H1 (cell line): ENCODE measurements at regions not wholly inside any gene's neighbourhood (a gene's known extent, or its start where the extent isn't known, plus 50 kb on each side); places are given as distances from the start of the nearest gene placed in this dataset.

ENCODE experiments used
- CTCF ChIA-PET: fragments of 300-600 bp; sonication (Branson Sonifier 250); formaldehyde crosslinking; loops from one replicate; lab custom pipeline; 2021; ENCODE audit not compliant: partially characterized antibody; lab: Charles Lee
- POLR2A ChIA-PET: fragments of 300-600 bp; sonication (Branson Sonifier 250); formaldehyde crosslinking; loops from one replicate; lab custom pipeline; 2021; ENCODE audit warnings: inconsistent platforms; ENCODE audit not compliant: partially characterized antibody; lab: Charles Lee
- DNase-seq, 2 experiments: peaks; one replicate each; pipeline versions ENCODE4 v3.0.0 to v3.0.0-alpha.2; 2010 to 2022; ENCODE audit warnings: low spot score in 2 of 2, low read depth in 1 of 2, mixed read lengths in 1 of 2
- FAIRE-seq: peaks from 2 replicates; lab custom pipeline; 2011; peaks lifted over from hg19 to GRCh38; lab: Jason Lieb, UNC
- H2AFZ ChIP-seq: 2 replicates; pipeline ENCODE4 v1.8.1; 2012; ENCODE audit warnings: low read length, inconsistent platforms
- H2AK5ac ChIP-seq: 2 replicates; pipeline ENCODE4 v1.6.1; 2013; ENCODE audit warnings: low read depth, low read length
- H2BK120ac ChIP-seq: replicated peaks from 2 replicates; pipeline ENCODE3; 2013; ENCODE audit warnings: low read depth, low read length, inconsistent platforms
- H2BK12ac ChIP-seq: 2 replicates; pipeline ENCODE4 v1.6.1; 2013; ENCODE audit warnings: low read depth, low read length
- H2BK15ac ChIP-seq: 2 replicates; pipeline ENCODE4 v1.6.1; 2013; ENCODE audit warnings: low read length
- H2BK20ac ChIP-seq: 2 replicates; pipeline ENCODE4 v1.6.1; 2013; ENCODE audit warnings: low read length
- H2BK5ac ChIP-seq: 2 replicates; pipeline ENCODE4 v1.6.1; 2013; ENCODE audit warnings: low read depth, low read length
- H3K14ac ChIP-seq: 2 replicates; pipeline ENCODE4 v1.6.1; 2013; ENCODE audit warnings: inconsistent platforms; ENCODE audit not compliant: insufficient read length
- H3K18ac ChIP-seq: 2 replicates; pipeline ENCODE4 v1.6.1; 2013; ENCODE audit warnings: low read length; ENCODE audit errors: extremely low read depth
- H3K23ac ChIP-seq: 2 replicates; pipeline ENCODE4 v1.6.1; 2013; ENCODE audit warnings: inconsistent platforms; ENCODE audit not compliant: insufficient read length
- H3K23me2 ChIP-seq: 2 replicates; pipeline ENCODE4 v1.6.1; 2013; ENCODE audit warnings: low read depth, low read length
- H3K27ac ChIP-seq: 2 replicates; pipeline ENCODE4 v1.6.1; 2011; ENCODE audit warnings: low read depth, low read length, inconsistent platforms
- H3K27me3 ChIP-seq, 4 experiments: replicated peaks in 1 of 4; 1 replicate in 1 of 4; 2 replicates in 3 of 4; pipeline versions ENCODE4 v1.6.1 to v1.8.1; 2011 to 2013; ENCODE audit warnings: low read length in 3 of 4, mild to moderate bottlenecking in 3 of 4, inconsistent platforms in 2 of 4, mixed read lengths in 2 of 4, moderate library complexity in 1 of 4; ENCODE audit not compliant: control insufficient read depth in 3 of 4, insufficient read depth in 3 of 4; ENCODE audit errors: extremely low read depth in 1 of 4
- H3K36me3 ChIP-seq, 4 experiments: 2 replicates each; pipeline versions ENCODE4 v1.6.1 to v1.8.1; 2011 to 2013; ENCODE audit warnings: mild to moderate bottlenecking in 4 of 4, low read length in 3 of 4, moderate library complexity in 2 of 4, control low read depth in 1 of 4, inconsistent platforms in 1 of 4; ENCODE audit not compliant: insufficient read depth in 4 of 4, control insufficient read depth in 2 of 4
- H3K4ac ChIP-seq: replicated peaks from 2 replicates; pipeline ENCODE3; 2013; ENCODE audit warnings: low read length, low read depth, mixed read lengths, inconsistent platforms; ENCODE audit not compliant: insufficient read length
- H3K4me1 ChIP-seq, 4 experiments: replicated peaks in 1 of 4; 1 replicate in 1 of 4; 2 replicates in 3 of 4; pipeline versions ENCODE4 v1.6.1 to v1.8.1; 2011 to 2013; ENCODE audit warnings: low read length in 3 of 4, inconsistent platforms in 2 of 4, mixed read lengths in 1 of 4; ENCODE audit not compliant: insufficient read depth in 4 of 4, control insufficient read depth in 3 of 4
- H3K4me2 ChIP-seq, 2 experiments: 2 replicates each; pipeline versions ENCODE4 v1.6.1 to v1.8.1; 2011 to 2013; ENCODE audit warnings: low read depth in 2 of 2, low read length in 2 of 2, control low read depth in 1 of 2, inconsistent platforms in 1 of 2, mild to moderate bottlenecking in 1 of 2; ENCODE audit not compliant: insufficient read depth in 1 of 2
- H3K4me3 ChIP-seq, 4 experiments: fragments of 200-600, 300-600 bp in 1 of 4; sonication (generic), shearing (Covaris generic), sonication (Bioruptor Twin) in 1 of 4; 2 replicates each; pipeline versions ENCODE4 v1.5.1 to v1.8.1; 2011 to 2016; ENCODE audit warnings: low read length in 4 of 4, low read depth in 3 of 4, control low read depth in 2 of 4, inconsistent platforms in 2 of 4, mild to moderate bottlenecking in 2 of 4, mixed read lengths in 1 of 4, moderate library complexity in 1 of 4; ENCODE audit not compliant: insufficient read depth in 2 of 4; ENCODE audit errors: extremely low read depth in 1 of 4
- H3K56ac ChIP-seq: replicated peaks from 2 replicates; pipeline ENCODE3; 2013; ENCODE audit warnings: low read depth, mild to moderate bottlenecking, mixed read lengths, low read length, inconsistent platforms; ENCODE audit not compliant: insufficient read length
- H3K79me1 ChIP-seq: 2 replicates; pipeline ENCODE4 v1.6.1; 2013; ENCODE audit warnings: low read depth, low read length, control low read depth
- H3K79me2 ChIP-seq, 2 experiments: 2 replicates each; pipeline versions ENCODE4 v1.6.1 to v1.8.1; 2012 to 2013; ENCODE audit warnings: low read length in 2 of 2, mild to moderate bottlenecking in 2 of 2, inconsistent platforms in 1 of 2; ENCODE audit not compliant: insufficient read depth in 2 of 2, control insufficient read depth in 1 of 2
- H3K9ac ChIP-seq, 4 experiments: replicated peaks in 1 of 4; 1 replicate in 1 of 4; 2 replicates in 3 of 4; pipeline versions ENCODE4 v1.6.1 to v1.8.1; 2011 to 2013; ENCODE audit warnings: low read depth in 3 of 4, low read length in 3 of 4, control low read depth in 2 of 4, mild to moderate bottlenecking in 2 of 4, moderate library complexity in 2 of 4, inconsistent platforms in 1 of 4; ENCODE audit errors: extremely low read depth in 1 of 4
- H3K9me3 ChIP-seq, 2 experiments: 2 replicates each; pipeline versions ENCODE4 v1.6.1 to v1.8.1; 2012 to 2013; ENCODE audit warnings: mild to moderate bottlenecking in 2 of 2, moderate library complexity in 2 of 2, control low read depth in 1 of 2, inconsistent platforms in 1 of 2, low read depth in 1 of 2, low read length in 1 of 2, mixed read lengths in 1 of 2; ENCODE audit not compliant: insufficient read depth in 2 of 2
- H4K20me1 ChIP-seq, 2 experiments: replicated peaks in 1 of 2; 2 replicates each; pipeline versions ENCODE3 to v1.8.1; 2011 to 2013; ENCODE audit warnings: inconsistent platforms in 2 of 2, low read length in 2 of 2, mild to moderate bottlenecking in 1 of 2; ENCODE audit not compliant: insufficient read depth in 2 of 2, control insufficient read depth in 1 of 2
- H4K5ac ChIP-seq: 2 replicates; pipeline ENCODE4 v1.6.1; 2013; ENCODE audit warnings: low read length, low read depth, mixed read lengths, inconsistent platforms; ENCODE audit not compliant: insufficient read length
- H4K8ac ChIP-seq: 2 replicates; pipeline ENCODE4 v1.8.0; 2013; ENCODE audit warnings: mild to moderate bottlenecking, moderate library complexity, low read length, inconsistent platforms; ENCODE audit not compliant: insufficient read depth; ENCODE audit errors: extremely low read depth
- H4K91ac ChIP-seq: replicated peaks from 2 replicates; pipeline ENCODE3; 2013; ENCODE audit warnings: low read length, mixed read lengths, inconsistent platforms; ENCODE audit not compliant: insufficient read length
- GTF2F1 ChIP-seq: IDR thresholded peaks from 2 replicates; pipeline ENCODE4 v1.6.1; 2012; ENCODE audit warnings: low read depth, low read length, improper control_type of control experiment, borderline replicate concordance
- JUND ChIP-seq: IDR thresholded peaks from 2 replicates; pipeline ENCODE4 v1.6.1; 2011; ENCODE audit warnings: mild to moderate bottlenecking, improper control_type of control experiment, low read length
- POLR2AphosphoS5 ChIP-seq: IDR thresholded peaks from 2 replicates; pipeline ENCODE4 v1.6.1; 2011; ENCODE audit warnings: low read depth, low read length
- RAD21 ChIP-seq, 2 experiments: IDR thresholded peaks in 1 of 2; conservative IDR thresholded peaks in 1 of 2; 2 replicates each; pipeline ENCODE4 v1.6.1; 2011; ENCODE audit warnings: low read depth in 2 of 2, low read length in 2 of 2, improper control_type of control experiment in 1 of 2, inconsistent platforms in 1 of 2, mild to moderate bottlenecking in 1 of 2, moderate library complexity in 1 of 2
- SAP30 ChIP-seq: fragments of 300-600 bp; sonication (generic); IDR thresholded peaks from 2 replicates; pipeline ENCODE4 v1.7.1; 2012; ENCODE audit warnings: low read length, moderate library complexity, mild to moderate bottlenecking, inconsistent platforms; ENCODE audit not compliant: insufficient read depth, insufficient replicate concordance
- TEAD4 ChIP-seq: IDR thresholded peaks from 2 replicates; pipeline ENCODE4 v1.6.1; 2012; ENCODE audit warnings: low read depth, low read length, inconsistent platforms, mixed read lengths
- WGBS, 2 experiments: shearing (Covaris generic) in 1 of 2; methylation state at CpG; one replicate each; pipeline versions ENCODE4 v1.1.6 to v1.1.7; 2013 to 2015; ENCODE audit warnings: low lambda C conversion rate in 2 of 2, mixed read lengths in 2 of 2, inconsistent platforms in 1 of 2, low coverage in 1 of 2, missing lambda C conversion rate in 1 of 2; ENCODE audit not compliant: insufficient replicate concordance in 2 of 2, insufficient coverage in 1 of 2, insufficient read length in 1 of 2; ENCODE audit errors: extremely low coverage in 1 of 2, missing lambda C conversion rate in 1 of 2; 5-methylcytosine and 5-hydroxymethylcytosine counted together
- TF ChIP-seq, protein P1 (sequence below): IDR thresholded peaks from 2 replicates; pipeline ENCODE4 v1.6.1; 2012; ENCODE audit warnings: inconsistent platforms

DNA sequence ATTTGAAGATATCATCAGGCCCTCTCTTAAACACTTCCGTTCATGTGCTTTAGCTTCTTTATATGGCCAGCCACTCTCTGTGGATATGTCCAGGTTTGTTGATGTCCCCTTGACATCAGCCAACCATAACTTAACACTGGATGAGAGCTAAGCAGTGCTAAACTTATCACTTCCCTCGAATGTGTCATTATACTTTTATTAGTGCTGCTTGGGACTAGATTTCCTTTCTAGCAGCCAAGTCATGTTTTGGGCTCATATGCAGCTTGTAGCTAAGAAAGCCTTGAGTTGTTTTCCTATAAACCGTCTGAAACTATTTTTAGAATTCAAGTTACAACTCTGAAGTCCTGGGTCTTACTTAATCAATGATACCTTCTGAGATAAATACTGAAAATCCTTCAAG lies 144.8 kb upstream of the TNP1 start:
- H2BK5ac ChIP-seq: no peak overlapping the region

More for the DNA sequence above, 144.8 kb upstream of the TNP1 start:
- ChIA-PET CTCF (interaction anchor here (1.0 kb wide), 1 partner anchor 395 kb away, joined by 3 read pairs; no protein-coding TSS in a partner anchor), POLR2A (no interaction called here)
- Histone ChIP-seq H3K4ac (no peak overlapping the region), H2AFZ (no peak overlapping the region), H2BK20ac (no peak overlapping the region), H4K8ac (no peak overlapping the region), H3K56ac (no peak overlapping the region), H3K4me1 (no peaks in the 10 kb centered on the region), H2BK15ac (no peak overlapping the region), H3K23ac (no peak overlapping the region), H3K79me1 (no peaks in the 10 kb centered on the region), H2BK120ac (no peak overlapping the region), H3K4me2 (no peak overlapping the region), H3K9ac (no peak overlapping the region), H3K14ac (no peak overlapping the region), H3K18ac (no peak overlapping the region), H3K23me2 (no peaks in the 10 kb centered on the region), H2AK5ac (no peak overlapping the region), H3K36me3 (no peaks in the 10 kb centered on the region), H4K5ac (no peak overlapping the region), H4K91ac (no peak overlapping the region), H3K79me2 (no peaks in the 10 kb centered on the region), H3K27ac (no peak overlapping the region), H3K27me3 (0 out of 7 replicates have a peak, but pooled peaks cover 0 to 2% (median 0%) of the 10 kb centered on the region in 4 experiments), H3K4me3 (no peak overlapping the region), H2BK12ac (no peak overlapping the region), H4K20me1 (no peaks in the 10 kb centered on the region), H3K9me3 (no peaks in the 10 kb centered on the region)
- FAIRE-seq (no peak), DNase-seq (no peak)
- TF ChIP-seq RAD21 (IDR thresholded peaks at IDR 0.05 in 1 of 2, conservative IDR thresholded peaks at IDR 0.05 in 1 of 2; ENCODE audit: low read depth in 2 of 2, low read length in 2 of 2): no peak
- TF ChIP-seq GTF2F1: no peak
- TF ChIP-seq, protein P1, sequence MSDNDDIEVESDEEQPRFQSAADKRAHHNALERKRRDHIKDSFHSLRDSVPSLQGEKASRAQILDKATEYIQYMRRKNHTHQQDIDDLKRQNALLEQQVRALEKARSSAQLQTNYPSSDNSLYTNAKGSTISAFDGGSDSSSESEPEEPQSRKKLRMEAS: no peak
- TF ChIP-seq TEAD4: no peak
- TF ChIP-seq POLR2AphosphoS5: no peak
- no peak for TF ChIP-seq JUND
- no peak for TF ChIP-seq SAP30
- 81% methylated on average over 3 of the region's 3 CpGs; no CpG with 5 or more reads in 1 of the 2 experiments for WGBS, 2 experiments
